ENCODE measurements at regions not wholly inside any gene's neighbourhood (a gene's known extent, or its start where the extent isn't known, plus 50 kb on each side); places are given as distances from the start of the nearest gene placed in this dataset.

- TF ChIP-seq CTCF (IDR thresholded peaks at IDR 0.05): no peak
- TF ChIP-seq YY1 (IDR thresholded peaks at IDR 0.05; ENCODE audit: low read depth): no peak
- no peak for TF ChIP-seq TCF12 (IDR thresholded peaks at IDR 0.05)
Measured at GRCh38 chr13:58666331-58666730, 1034.8 kb downstream of the PCDH17 start.
